ENCODE measurements at regions not wholly inside any gene's neighbourhood (a gene's known extent, or its start where the extent isn't known, plus 50 kb on each side); places are given as distances from the start of the nearest gene placed in this dataset.
"Not testable (repeated sequence)": the region's sequence is repeated elsewhere in the genome, so short reads cannot be mapped to it uniquely, and the experiment has no call there.

DNA sequence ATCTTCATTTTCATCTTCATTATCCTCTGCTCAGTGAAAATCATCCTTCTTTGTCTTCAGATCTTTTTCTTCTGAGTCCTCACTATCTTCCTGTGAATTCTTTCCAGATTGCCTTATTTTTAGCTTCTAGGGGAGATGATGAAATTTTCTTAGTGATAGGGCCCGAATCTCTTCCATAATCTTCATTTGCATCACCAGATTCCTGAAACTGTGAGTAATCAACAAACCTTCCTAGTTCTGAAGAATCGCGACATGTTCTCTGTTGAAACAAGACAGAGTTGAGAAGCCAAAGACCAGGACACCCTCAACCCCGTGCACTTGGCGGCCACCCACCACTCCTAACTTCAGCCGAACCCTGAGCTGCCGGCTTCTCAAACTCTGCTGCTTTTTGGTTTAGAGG, 92.8 kb upstream of the CDC42BPA start:
- Mint-ChIP-seq H3K27ac (ENCODE audit: low read depth, unreplicated experiment) (no peak overlapping the region), H3K36me3 (ENCODE audit: insufficient read depth, unreplicated experiment) (no peaks in the 10 kb centered on the region), H3K27me3 (ENCODE audit: insufficient read depth, unreplicated experiment) (peaks cover 16% of the 10 kb centered on the region), H3K4me1 (ENCODE audit: insufficient read depth, unreplicated experiment) (no peaks in the 10 kb centered on the region), H3K9me3 (ENCODE audit: unreplicated experiment) (peaks cover 8% of the 10 kb centered on the region), H3K4me3 (ENCODE audit: unreplicated experiment) (no peak overlapping the region)
- ChIA-PET POLR2A (interaction anchor here (1.0 to 1.1 kb wide), 2 partner anchors 19 to 32 kb away, joined by 3 read pairs; no protein-coding TSS in a partner anchor), CTCF (interaction anchor here (0.7 to 1.0 kb wide), 2 partner anchors 19 to 156 kb away, joined by 3 to 4 read pairs; no protein-coding TSS in a partner anchor)
- TF ChIP-seq, protein P1, sequence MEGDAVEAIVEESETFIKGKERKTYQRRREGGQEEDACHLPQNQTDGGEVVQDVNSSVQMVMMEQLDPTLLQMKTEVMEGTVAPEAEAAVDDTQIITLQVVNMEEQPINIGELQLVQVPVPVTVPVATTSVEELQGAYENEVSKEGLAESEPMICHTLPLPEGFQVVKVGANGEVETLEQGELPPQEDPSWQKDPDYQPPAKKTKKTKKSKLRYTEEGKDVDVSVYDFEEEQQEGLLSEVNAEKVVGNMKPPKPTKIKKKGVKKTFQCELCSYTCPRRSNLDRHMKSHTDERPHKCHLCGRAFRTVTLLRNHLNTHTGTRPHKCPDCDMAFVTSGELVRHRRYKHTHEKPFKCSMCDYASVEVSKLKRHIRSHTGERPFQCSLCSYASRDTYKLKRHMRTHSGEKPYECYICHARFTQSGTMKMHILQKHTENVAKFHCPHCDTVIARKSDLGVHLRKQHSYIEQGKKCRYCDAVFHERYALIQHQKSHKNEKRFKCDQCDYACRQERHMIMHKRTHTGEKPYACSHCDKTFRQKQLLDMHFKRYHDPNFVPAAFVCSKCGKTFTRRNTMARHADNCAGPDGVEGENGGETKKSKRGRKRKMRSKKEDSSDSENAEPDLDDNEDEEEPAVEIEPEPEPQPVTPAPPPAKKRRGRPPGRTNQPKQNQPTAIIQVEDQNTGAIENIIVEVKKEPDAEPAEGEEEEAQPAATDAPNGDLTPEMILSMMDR (IDR thresholded peaks at IDR 0.05; ENCODE audit: unreplicated experiment), result no peak
- BruUV-seq (replicated peaks), result no TSS peak
- intact Hi-C loops (cut with micrococcal nuclease), result no loop called here
- no peak for DNase-seq (ENCODE audit: unreplicated experiment)

DNA sequence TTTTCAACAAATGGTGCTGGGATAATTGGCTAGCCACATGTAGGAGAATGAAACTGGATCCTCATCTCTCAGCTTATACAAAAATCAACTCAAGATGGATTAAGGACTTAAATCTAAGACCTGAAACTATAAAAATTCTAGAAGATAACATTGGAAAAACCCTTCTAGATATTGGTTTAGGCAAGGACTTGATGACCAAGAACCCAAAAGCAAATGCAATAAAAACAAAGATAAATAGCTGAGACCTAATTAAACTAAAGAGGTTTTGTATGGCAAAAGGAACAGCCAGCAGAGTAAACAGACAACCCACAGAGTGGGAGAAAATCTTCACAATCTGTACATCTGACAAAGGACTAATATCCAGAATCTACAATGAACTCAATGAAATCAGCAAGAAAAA, 88.0 kb upstream of the CDC42BPA start:
- H3K27ac Mint-ChIP-seq (ENCODE audit: low read depth, unreplicated experiment); POLR2A ChIA-PET; H3K4me3 Mint-ChIP-seq (ENCODE audit: unreplicated experiment); H3K4me1 Mint-ChIP-seq (ENCODE audit: insufficient read depth, unreplicated experiment); intact Hi-C loops (cut with micrococcal nuclease); BruUV-seq (replicated peaks); DNase-seq (ENCODE audit: unreplicated experiment); H3K36me3 Mint-ChIP-seq (ENCODE audit: insufficient read depth, unreplicated experiment): not testable (repeated sequence)
- CTCF ChIA-PET, result interaction anchor here (0.8 kb wide), 1 partner anchor 170 kb away, joined by 4 read pairs; no protein-coding TSS in a partner anchor
- peaks cover 13% of the 10 kb centered on the region for H3K9me3 Mint-ChIP-seq (ENCODE audit: unreplicated experiment)
- peaks cover 14% of the 10 kb centered on the region for H3K27me3 Mint-ChIP-seq (ENCODE audit: insufficient read depth, unreplicated experiment)

DNA sequence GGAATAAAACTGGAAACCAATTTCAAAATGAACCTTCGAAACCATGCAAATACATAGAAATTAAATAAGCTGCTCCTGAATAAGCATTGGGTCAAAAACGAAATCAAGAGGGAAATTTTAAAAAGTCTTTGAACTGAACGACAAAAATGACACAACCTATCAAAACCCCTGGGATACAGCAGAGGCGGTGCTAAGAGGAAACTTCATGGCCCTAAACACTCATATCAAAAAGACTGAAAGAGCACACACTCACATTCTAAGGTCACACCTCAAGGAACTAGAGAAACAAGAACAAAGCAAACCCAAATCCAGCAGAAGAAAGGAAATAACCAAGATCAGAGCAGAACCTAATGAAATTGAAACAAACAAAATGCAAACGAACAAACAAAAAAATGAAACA, 85.2 kb upstream of the CDC42BPA start:
- ChIA-PET CTCF (interaction anchor here (0.6 kb wide), 1 partner anchor 785 kb away, joined by 3 read pairs; no protein-coding TSS in a partner anchor), POLR2A (interaction anchor here (0.7 kb wide), 1 partner anchor 12 kb away, joined by 3 read pairs; no protein-coding TSS in a partner anchor)
- intact Hi-C loops (cut with micrococcal nuclease), result no loop called here
- no peaks in the 10 kb centered on the region for H3K4me1 Mint-ChIP-seq (ENCODE audit: insufficient read depth, unreplicated experiment)
- no peaks in the 10 kb centered on the region for H3K27me3 Mint-ChIP-seq (ENCODE audit: insufficient read depth, unreplicated experiment)
- TF ChIP-seq, protein P1 (IDR thresholded peaks at IDR 0.05; ENCODE audit: unreplicated experiment), result no peak
- no peak overlapping the region for H3K4me3 Mint-ChIP-seq (ENCODE audit: unreplicated experiment)
- no peak overlapping the region for H3K27ac Mint-ChIP-seq (ENCODE audit: low read depth, unreplicated experiment)
- DNase-seq (ENCODE audit: unreplicated experiment), result no peak
- H3K9me3 Mint-ChIP-seq (ENCODE audit: unreplicated experiment), result peaks cover 6% of the 10 kb centered on the region
- H3K36me3 Mint-ChIP-seq (ENCODE audit: insufficient read depth, unreplicated experiment), result no peaks in the 10 kb centered on the region
- BruUV-seq (replicated peaks), result no TSS peak

DNA sequence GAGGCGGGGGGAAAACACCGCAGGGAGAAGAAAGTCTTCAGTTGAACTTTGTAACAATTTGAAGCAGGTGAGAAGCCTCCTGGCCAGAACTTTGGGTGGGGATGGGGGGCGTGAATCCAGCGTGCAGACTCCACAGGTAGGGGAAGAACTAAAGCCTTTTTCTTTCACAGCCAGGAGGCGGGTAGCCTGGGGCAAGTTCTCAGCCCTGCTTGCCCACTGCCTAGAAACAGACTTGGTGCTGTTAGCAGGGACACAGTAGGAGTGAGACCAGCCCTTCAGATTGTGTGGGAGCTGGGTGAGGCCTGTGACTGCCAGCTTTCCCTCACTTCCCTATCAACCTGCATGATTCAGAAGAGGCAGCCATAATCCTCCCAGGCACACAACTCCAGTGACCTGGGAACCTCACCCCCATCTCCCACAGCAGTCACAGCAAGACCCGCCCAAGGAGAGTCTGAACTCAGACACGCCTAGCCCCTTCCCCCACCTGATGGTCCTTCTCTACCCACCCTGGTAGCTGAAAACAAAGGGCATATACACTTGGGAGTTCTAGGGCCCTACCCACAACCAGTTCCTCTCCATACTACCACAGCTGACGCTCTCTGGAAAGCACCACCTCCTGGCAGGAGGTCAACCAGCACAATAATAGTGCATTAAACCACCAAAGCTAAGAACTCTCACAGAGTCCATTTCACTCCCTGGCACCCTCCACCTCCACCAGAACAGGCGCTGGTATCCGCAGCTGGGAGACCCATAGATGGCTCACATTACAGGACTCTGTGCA, 83.5 kb upstream of the CDC42BPA start:
- Mint-ChIP-seq H3K27ac (ENCODE audit: low read depth, unreplicated experiment) (no peak overlapping the region), H3K4me3 (ENCODE audit: unreplicated experiment) (no peak overlapping the region), H3K4me1 (ENCODE audit: insufficient read depth, unreplicated experiment) (peaks cover 2% of the 10 kb centered on the region), H3K36me3 (ENCODE audit: insufficient read depth, unreplicated experiment) (no peaks in the 10 kb centered on the region), H3K9me3 (ENCODE audit: unreplicated experiment) (peaks cover 6% of the 10 kb centered on the region), H3K27me3 (ENCODE audit: insufficient read depth, unreplicated experiment) (no peaks in the 10 kb centered on the region)
- TF ChIP-seq, protein P1 (IDR thresholded peaks at IDR 0.05; ENCODE audit: unreplicated experiment), result no peak
- DNase-seq (ENCODE audit: unreplicated experiment), result no peak
- no TSS peak for BruUV-seq (replicated peaks)
- CTCF ChIA-PET, result interaction anchor here (1.1 kb wide), 1 partner anchor 163 kb away, joined by 4 read pairs; no protein-coding TSS in a partner anchor
- intact Hi-C loops (cut with micrococcal nuclease), result no loop called here
- POLR2A ChIA-PET, result interaction anchor here (0.9 kb wide), 1 partner anchor 10 kb away, joined by 7 read pairs; no protein-coding TSS in a partner anchor

All from MCF 10A (cell line).